Epithelial cell of esophagus (primary cell): ENCODE measurements at regions not wholly inside any gene's neighbourhood (a gene's known extent, or its start where the extent isn't known, plus 50 kb on each side); places are given as distances from the start of the nearest gene placed in this dataset.
A peak's percentile ranks its signal among the peaks of the same experiment; 100 is the strongest.

Experiments
- DNase-seq: peaks from one replicate; pipeline ENCODE4 v3.0.0; 2010; ENCODE audit warnings: low read depth
- H3K4me3 ChIP-seq: 2 replicates; pipeline ENCODE4 v1.5.1; 2011; ENCODE audit warnings: mild to moderate bottlenecking, low read length, control low read depth
- CTCF ChIP-seq: IDR thresholded peaks from 2 replicates; pipeline ENCODE4 v1.5.1; 2011; ENCODE audit warnings: low read depth, mild to moderate bottlenecking, low read length, control low read depth, inconsistent platforms; ENCODE audit not compliant: insufficient read depth; ENCODE audit errors: missing control alignments

- no peak overlapping the region for H3K4me3 ChIP-seq
- no peak for TF ChIP-seq CTCF
- peak; percentile 60 for DNase-seq
Measured at GRCh38 chr9:87099407-87099806, 152.1 kb upstream of the GAS1 start.

GRCh38 chr9:87100001-87100400 lies 152.7 kb upstream of the GAS1 start:
- DNase-seq, result no peak
- H3K4me3 ChIP-seq, result no peak overlapping the region
- TF ChIP-seq CTCF, result no peak

GRCh38 chr9:87102126-87102525 lies 154.8 kb upstream of the GAS1 start:
- no peak overlapping the region for H3K4me3 ChIP-seq
- no peak for TF ChIP-seq CTCF
- DNase-seq, result no peak

GRCh38 chr9:87107072-87107471 lies 159.8 kb upstream of the GAS1 start:
- TF ChIP-seq CTCF, result peak; percentile 22
- H3K4me3 ChIP-seq, result no peak overlapping the region
- peak; percentile 75 for DNase-seq

- no peak overlapping the region for H3K4me3 ChIP-seq
- TF ChIP-seq CTCF, result no peak
- DNase-seq, result no peak
Measured at GRCh38 chr9:87108661-87109060, 161.4 kb upstream of the GAS1 start.

GRCh38 chr9:87109231-87109631 lies 161.9 kb upstream of the GAS1 start:
- no peak for TF ChIP-seq CTCF
- peak; percentile 29 for DNase-seq
- H3K4me3 ChIP-seq, result no peak overlapping the region

GRCh38 chr9:87109851-87110250 lies 162.5 kb upstream of the GAS1 start:
- no peak for TF ChIP-seq CTCF
- peak; percentile 3 for DNase-seq
- H3K4me3 ChIP-seq, result no peak overlapping the region
